ENCODE measurements at regions not wholly inside any gene's neighbourhood (a gene's known extent, or its start where the extent isn't known, plus 50 kb on each side); places are given as distances from the start of the nearest gene placed in this dataset.

GRCh38 chr6:126660376-126660775 is 320.5 kb downstream of the CENPW start:
- TF ChIP-seq, protein P1, sequence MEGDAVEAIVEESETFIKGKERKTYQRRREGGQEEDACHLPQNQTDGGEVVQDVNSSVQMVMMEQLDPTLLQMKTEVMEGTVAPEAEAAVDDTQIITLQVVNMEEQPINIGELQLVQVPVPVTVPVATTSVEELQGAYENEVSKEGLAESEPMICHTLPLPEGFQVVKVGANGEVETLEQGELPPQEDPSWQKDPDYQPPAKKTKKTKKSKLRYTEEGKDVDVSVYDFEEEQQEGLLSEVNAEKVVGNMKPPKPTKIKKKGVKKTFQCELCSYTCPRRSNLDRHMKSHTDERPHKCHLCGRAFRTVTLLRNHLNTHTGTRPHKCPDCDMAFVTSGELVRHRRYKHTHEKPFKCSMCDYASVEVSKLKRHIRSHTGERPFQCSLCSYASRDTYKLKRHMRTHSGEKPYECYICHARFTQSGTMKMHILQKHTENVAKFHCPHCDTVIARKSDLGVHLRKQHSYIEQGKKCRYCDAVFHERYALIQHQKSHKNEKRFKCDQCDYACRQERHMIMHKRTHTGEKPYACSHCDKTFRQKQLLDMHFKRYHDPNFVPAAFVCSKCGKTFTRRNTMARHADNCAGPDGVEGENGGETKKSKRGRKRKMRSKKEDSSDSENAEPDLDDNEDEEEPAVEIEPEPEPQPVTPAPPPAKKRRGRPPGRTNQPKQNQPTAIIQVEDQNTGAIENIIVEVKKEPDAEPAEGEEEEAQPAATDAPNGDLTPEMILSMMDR (IDR thresholded peaks at IDR 0.05; ENCODE audit: borderline replicate concordance, insufficient read depth, low read depth, low read length) = no peak

DNA sequence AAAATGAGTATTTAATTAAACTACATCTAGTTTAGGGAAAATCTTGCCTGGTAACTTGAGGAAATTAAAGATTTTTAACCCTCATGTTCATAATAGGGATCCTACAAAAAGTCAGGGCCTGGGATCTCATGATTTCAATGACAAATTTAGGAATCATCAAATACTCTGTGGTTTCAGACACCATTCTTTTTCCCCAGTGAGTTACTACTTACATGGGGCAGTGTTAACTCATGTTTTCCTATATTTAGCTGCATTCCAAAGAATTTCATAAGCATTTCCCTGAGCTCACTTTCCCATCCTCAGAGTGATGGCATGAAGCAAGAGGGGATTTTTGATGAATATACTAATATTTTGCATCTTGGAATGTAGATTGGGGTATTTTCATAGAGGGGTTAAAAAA is 321.7 kb downstream of the CENPW start:
- TF ChIP-seq, protein P1 (IDR thresholded peaks at IDR 0.05; ENCODE audit: borderline replicate concordance, insufficient read depth, low read depth, low read length) = no peak
- no peak overlapping the region for H3K4me3 ChIP-seq (ENCODE audit: low read depth, low read length)

More at GRCh38 chr6:126660376-126660775, 320.5 kb downstream of the CENPW start:
- H3K4me3 ChIP-seq (ENCODE audit: low read depth, low read length) = no peak overlapping the region

DNA sequence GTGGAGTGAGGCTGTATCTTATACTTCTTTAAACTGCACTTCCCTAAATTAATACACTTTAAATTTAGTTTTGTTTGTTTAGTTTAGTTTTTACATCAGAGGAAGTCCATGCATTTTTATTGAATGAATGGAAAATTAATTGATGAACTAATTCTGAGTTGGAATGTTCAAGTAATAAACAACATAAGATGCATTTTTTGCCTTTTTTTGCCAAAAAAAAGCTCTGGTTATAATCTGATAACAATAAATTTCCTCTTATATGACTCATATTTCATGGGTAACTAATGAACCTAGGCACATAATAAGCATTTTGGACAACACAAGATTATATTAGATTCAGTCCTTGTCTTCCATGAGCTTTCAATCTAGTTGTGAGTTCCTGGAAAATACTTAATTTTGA is 323.1 kb downstream of the CENPW start:
- no peak overlapping the region for H3K4me3 ChIP-seq (ENCODE audit: low read depth, low read length)
- TF ChIP-seq, protein P1 (IDR thresholded peaks at IDR 0.05; ENCODE audit: borderline replicate concordance, insufficient read depth, low read depth, low read length) = no peak

GRCh38 chr6:126664271-126664670 is 324.4 kb downstream of the CENPW start:
- TF ChIP-seq, protein P1 (IDR thresholded peaks at IDR 0.05; ENCODE audit: borderline replicate concordance, insufficient read depth, low read depth, low read length) = no peak
- H3K4me3 ChIP-seq (ENCODE audit: low read depth, low read length) = no peak overlapping the region

DNA sequence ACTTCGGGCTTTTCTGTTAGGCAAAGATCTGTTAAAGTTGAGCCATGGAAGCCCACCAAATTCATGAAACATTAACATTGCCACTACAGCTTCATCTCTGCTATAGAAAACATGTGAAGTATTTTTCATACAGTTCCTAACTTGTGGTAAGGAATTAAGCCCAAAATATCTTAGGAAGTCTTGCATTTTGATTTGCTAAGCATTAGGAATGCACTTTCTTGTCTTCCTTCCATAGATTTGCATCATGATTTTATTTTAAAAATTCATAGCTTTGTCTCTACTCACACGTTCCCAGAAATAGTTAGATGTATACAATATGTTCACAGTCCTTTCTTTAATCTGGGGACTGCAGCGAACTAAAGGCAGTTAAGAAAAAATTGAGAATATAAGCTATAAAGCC is 325.6 kb downstream of the CENPW start:
- TF ChIP-seq, protein P1 (IDR thresholded peaks at IDR 0.05; ENCODE audit: borderline replicate concordance, insufficient read depth, low read depth, low read length) = no peak
- no peak overlapping the region for H3K4me3 ChIP-seq (ENCODE audit: low read depth, low read length)

DNA sequence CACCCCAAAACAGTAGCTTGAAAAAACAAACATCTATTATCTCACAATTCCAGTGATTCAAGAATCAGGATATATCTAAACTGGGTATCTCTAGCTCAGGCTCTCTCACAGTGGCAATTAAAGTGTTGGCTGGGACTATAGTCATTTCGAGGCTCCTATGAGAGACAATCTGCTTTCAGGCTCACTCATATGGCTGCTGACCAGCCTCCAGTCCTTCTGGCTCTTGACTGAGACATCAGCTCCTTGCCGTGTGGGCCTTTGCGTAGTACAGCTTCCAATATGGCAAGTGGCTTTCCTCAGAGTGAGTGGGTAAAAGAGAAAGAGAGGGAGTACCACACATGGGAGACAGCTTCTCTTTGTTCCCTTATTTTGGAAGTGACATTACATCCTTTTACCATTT is 327.2 kb downstream of the CENPW start:
- no peak overlapping the region for H3K4me3 ChIP-seq (ENCODE audit: low read depth, low read length)
- TF ChIP-seq, protein P1 (IDR thresholded peaks at IDR 0.05; ENCODE audit: borderline replicate concordance, insufficient read depth, low read depth, low read length) = no peak

GRCh38 chr6:126667728-126668127 is 327.8 kb downstream of the CENPW start:
- no peak overlapping the region for H3K4me3 ChIP-seq (ENCODE audit: low read depth, low read length)
- TF ChIP-seq, protein P1 (IDR thresholded peaks at IDR 0.05; ENCODE audit: borderline replicate concordance, insufficient read depth, low read depth, low read length) = no peak
